ENCODE measurements at regions not wholly inside any gene's neighbourhood (a gene's known extent, or its start where the extent isn't known, plus 50 kb on each side); places are given as distances from the start of the nearest gene placed in this dataset.

- TF ChIP-seq CTCF (conservative IDR thresholded peaks at IDR 0.05; ENCODE audit: low read length): no peak
- no peak for DNase-seq (ENCODE audit: low read depth)
- H3K4me3 ChIP-seq (ENCODE audit: low read length): peak overlapping the region; percentile 75
Measured at GRCh38 chr2:144333143-144333555, 186.8 kb downstream of the ZEB2 start.

- peak; percentile 84 for DNase-seq (ENCODE audit: low read depth)
- TF ChIP-seq CTCF (conservative IDR thresholded peaks at IDR 0.05; ENCODE audit: low read length): no peak
- peak overlapping the region; percentile 75 for H3K4me3 ChIP-seq (ENCODE audit: low read length)
Measured at GRCh38 chr2:144332356-144333142, 187.4 kb downstream of the ZEB2 start.

GRCh38 chr2:144331674-144332355 is 188.1 kb downstream of the ZEB2 start:
- TF ChIP-seq CTCF (conservative IDR thresholded peaks at IDR 0.05; ENCODE audit: low read length): peak; percentile 27
- peak overlapping the region; percentile 88 for H3K4me3 ChIP-seq (ENCODE audit: low read length)
- DNase-seq (ENCODE audit: low read depth): no peak

GRCh38 chr2:144330951-144331673 is 188.8 kb downstream of the ZEB2 start:
- TF ChIP-seq CTCF (conservative IDR thresholded peaks at IDR 0.05; ENCODE audit: low read length): no peak
- H3K4me3 ChIP-seq (ENCODE audit: low read length): peak overlapping the region; percentile 88
- no peak for DNase-seq (ENCODE audit: low read depth)

- no peak overlapping the region for H3K4me3 ChIP-seq (ENCODE audit: low read length)
- TF ChIP-seq CTCF (conservative IDR thresholded peaks at IDR 0.05; ENCODE audit: low read length): no peak
- no peak for DNase-seq (ENCODE audit: low read depth)
Measured at GRCh38 chr2:144329472-144329871, 190.4 kb downstream of the ZEB2 start.

- no peak overlapping the region for H3K4me3 ChIP-seq (ENCODE audit: low read length)
- no peak for DNase-seq (ENCODE audit: low read depth)
- TF ChIP-seq CTCF (conservative IDR thresholded peaks at IDR 0.05; ENCODE audit: low read length): no peak
Measured at GRCh38 chr2:144328938-144329337, 191.0 kb downstream of the ZEB2 start.
